Heart left ventricle (tissue), 13 donors: ENCODE measurements at regions not wholly inside any gene's neighbourhood (a gene's known extent, or its start where the extent isn't known, plus 50 kb on each side); places are given as distances from the start of the nearest gene placed in this dataset.

Source experiments
- POLR2A ChIP-seq, 2 donors: fragments of 450-650 bp; IDR thresholded peaks; one replicate each; pipeline ENCODE4 v1.6.1; 2017; ENCODE audit warnings: antibody characterized with exemption in 2 of 2, mild to moderate bottlenecking in 2 of 2, moderate library complexity in 2 of 2
- TF ChIP-seq, protein P1 (sequence below), 12 donors: fragments of 200-600 bp; sonication (generic) in 4 of 12; IDR thresholded peaks; one replicate each; pipeline versions ENCODE4 v1.5.0 to v1.8.0; 2018 to 2022; ENCODE audit warnings: antibody characterized with exemption in 12 of 12, mild to moderate bottlenecking in 5 of 12
- donor health status: ischemic (EF 13 %, LVEDD 7.1; RV severe dilation, severe dysfunction).
- donor health status: DM: no; HTN: yes; CAD: no.
- donor health status: DM: no; HTN: no; CAD: no.
- donor health status: ischemic (EF 25% LVEDD 6.9; RV normal size, moderate dysfunction).
- donor health status: ischemic (EF 25% LVEDD 5.7; RV mildly dilated, moderate dysfunction).
- donor health status: ischemic (EF 35%, LVEDD 5.7; RV mildly dilated, moderate dysfunction).
- donor health status: nonischemic (EF 11% LVEDD 7.7; RV severe dilation, severe dysfunction).
- donor health status: DM: yes; HTN: yes; CAD: no.
- donor health status: PGD.
- donor health status: ischemic (EF 29% LVEDD 5.4; RV normal size, mild dysfunction).
- donor health status: nonischemic (EF 23%, LVEDD 6.1; RV moderate dilation, normal function).

DNA sequence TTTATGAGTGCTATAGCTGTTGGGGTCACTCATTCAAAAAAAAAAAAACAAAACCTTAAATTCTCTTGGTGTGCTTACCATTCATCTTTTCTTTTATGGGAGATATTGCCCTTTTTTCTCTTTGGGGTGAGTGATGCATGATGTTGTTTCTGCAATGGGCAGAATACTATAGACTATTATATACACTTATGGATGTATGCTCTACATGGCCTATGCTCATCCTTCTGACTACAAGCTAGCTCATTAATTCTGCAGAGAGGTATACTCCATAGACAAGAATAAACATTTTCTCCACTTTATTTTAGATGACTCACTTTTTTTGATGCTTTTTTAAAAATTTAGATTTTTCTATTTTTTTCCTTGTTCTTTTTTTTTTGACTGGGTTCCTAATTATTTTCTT lies 160.3 kb upstream of the ANK2 start:
- TF ChIP-seq, protein P1, sequence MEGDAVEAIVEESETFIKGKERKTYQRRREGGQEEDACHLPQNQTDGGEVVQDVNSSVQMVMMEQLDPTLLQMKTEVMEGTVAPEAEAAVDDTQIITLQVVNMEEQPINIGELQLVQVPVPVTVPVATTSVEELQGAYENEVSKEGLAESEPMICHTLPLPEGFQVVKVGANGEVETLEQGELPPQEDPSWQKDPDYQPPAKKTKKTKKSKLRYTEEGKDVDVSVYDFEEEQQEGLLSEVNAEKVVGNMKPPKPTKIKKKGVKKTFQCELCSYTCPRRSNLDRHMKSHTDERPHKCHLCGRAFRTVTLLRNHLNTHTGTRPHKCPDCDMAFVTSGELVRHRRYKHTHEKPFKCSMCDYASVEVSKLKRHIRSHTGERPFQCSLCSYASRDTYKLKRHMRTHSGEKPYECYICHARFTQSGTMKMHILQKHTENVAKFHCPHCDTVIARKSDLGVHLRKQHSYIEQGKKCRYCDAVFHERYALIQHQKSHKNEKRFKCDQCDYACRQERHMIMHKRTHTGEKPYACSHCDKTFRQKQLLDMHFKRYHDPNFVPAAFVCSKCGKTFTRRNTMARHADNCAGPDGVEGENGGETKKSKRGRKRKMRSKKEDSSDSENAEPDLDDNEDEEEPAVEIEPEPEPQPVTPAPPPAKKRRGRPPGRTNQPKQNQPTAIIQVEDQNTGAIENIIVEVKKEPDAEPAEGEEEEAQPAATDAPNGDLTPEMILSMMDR (IDR thresholded peaks at IDR 0.05): no peak
- no peak for TF ChIP-seq POLR2A (IDR thresholded peaks at IDR 0.05)
